H1 (cell line): ENCODE measurements at regions not wholly inside any gene's neighbourhood (a gene's known extent, or its start where the extent isn't known, plus 50 kb on each side); places are given as distances from the start of the nearest gene placed in this dataset.

Experiments
- CTCF ChIP-seq, 3 experiments: IDR thresholded peaks; 1 replicate in 2 of 3; 2 replicates in 1 of 3; pipeline versions ENCODE4 v1.5.1 to v1.6.1; 2011; ENCODE audit warnings: low read length in 3 of 3, mild to moderate bottlenecking in 3 of 3, inconsistent platforms in 2 of 3, low read depth in 1 of 3, moderate library complexity in 1 of 3; ENCODE audit not compliant: insufficient read depth in 1 of 3; ENCODE audit errors: control extremely low read depth in 1 of 3
- EGR1 ChIP-seq: IDR thresholded peaks from 2 replicates; pipeline ENCODE4 v1.6.1; 2011; ENCODE audit warnings: low read depth, low read length, borderline replicate concordance
- EP300 ChIP-seq, 2 experiments: IDR thresholded peaks; 1 replicate in 1 of 2; 2 replicates in 1 of 2; pipeline ENCODE4 v1.6.1; 2011 to 2012; ENCODE audit warnings: low read depth in 2 of 2, low read length in 2 of 2, mild to moderate bottlenecking in 2 of 2, borderline replicate concordance in 1 of 2, inconsistent platforms in 1 of 2, moderate library complexity in 1 of 2
- POLR2A ChIP-seq, 2 experiments: IDR thresholded peaks; 1 replicate in 1 of 2; 2 replicates in 1 of 2; pipeline ENCODE4 v1.6.1; 2011; ENCODE audit warnings: low read depth in 2 of 2, low read length in 2 of 2, mild to moderate bottlenecking in 2 of 2; ENCODE audit errors: control extremely low read depth in 1 of 2
- RAD21 ChIP-seq, 2 experiments: IDR thresholded peaks in 1 of 2; conservative IDR thresholded peaks in 1 of 2; 2 replicates each; pipeline ENCODE4 v1.6.1; 2011; ENCODE audit warnings: low read depth in 2 of 2, low read length in 2 of 2, improper control_type of control experiment in 1 of 2, inconsistent platforms in 1 of 2, mild to moderate bottlenecking in 1 of 2, moderate library complexity in 1 of 2
- SIN3A ChIP-seq, 2 experiments: IDR thresholded peaks in 1 of 2; conservative IDR thresholded peaks in 1 of 2; 2 replicates each; pipeline ENCODE4 v1.6.1; 2011 to 2012; ENCODE audit warnings: low read length in 2 of 2, improper control_type of control experiment in 1 of 2, low read depth in 1 of 2, mild to moderate bottlenecking in 1 of 2
- SP1 ChIP-seq: IDR thresholded peaks from 2 replicates; pipeline ENCODE4 v1.6.1; 2011; ENCODE audit warnings: low read depth, low read length
- SRF ChIP-seq: IDR thresholded peaks from 2 replicates; pipeline ENCODE4 v1.6.1; 2011; ENCODE audit warnings: mild to moderate bottlenecking, low read depth, low read length, moderate library complexity
- TBP ChIP-seq: IDR thresholded peaks from 2 replicates; pipeline ENCODE4 v1.6.1; 2011; ENCODE audit warnings: low read depth, low read length, improper control_type of control experiment
- YY1 ChIP-seq: IDR thresholded peaks from 2 replicates; pipeline ENCODE4 v1.6.1; 2011; ENCODE audit warnings: low read depth, mild to moderate bottlenecking, low read length

- TF ChIP-seq SP1 (no peak), SRF (no peak), SIN3A (conservative IDR thresholded peaks at IDR 0.05 in 1 of 2, IDR thresholded peaks at IDR 0.05 in 1 of 2; ENCODE audit: low read depth in 1 of 2, low read length in 2 of 2) (no peak), EGR1 (no peak), CTCF (IDR thresholded peaks at IDR 0.05; ENCODE audit: control extremely low read depth in 1 of 3, insufficient read depth in 1 of 3, low read depth in 1 of 3, low read length in 3 of 3) (no peak), POLR2A (IDR thresholded peaks at IDR 0.05; ENCODE audit: control extremely low read depth in 1 of 2, low read depth in 2 of 2, low read length in 2 of 2) (no peak), TBP (no peak), YY1 (no peak), EP300 (IDR thresholded peaks at IDR 0.05; ENCODE audit: borderline replicate concordance in 1 of 2, low read depth in 2 of 2, low read length in 2 of 2) (no peak), RAD21 (IDR thresholded peaks at IDR 0.05 in 1 of 2, conservative IDR thresholded peaks at IDR 0.05 in 1 of 2; ENCODE audit: low read depth in 2 of 2, low read length in 2 of 2) (no peak)
These were observed 62.3 kb upstream of the NKX2-2 start for GRCh38 chr20:21575981-21576740.
